DOHH2 (cell line): ENCODE measurements at regions not wholly inside any gene's neighbourhood (a gene's known extent, or its start where the extent isn't known, plus 50 kb on each side); places are given as distances from the start of the nearest gene placed in this dataset.

Source experiments
- EZH2phosphoT487 ChIP-seq: fragments of 200-600 bp; sonication (generic); IDR thresholded peaks from 2 replicates; pipeline ENCODE4 v1.6.1; 2017; ENCODE audit warnings: borderline replicate concordance, mild to moderate bottlenecking, antibody characterized with exemption, low read length, moderate library complexity, mixed read lengths
- TF ChIP-seq, protein P1 (sequence below): fragments of 200-600 bp; sonication (generic); IDR thresholded peaks from one replicate; pipeline ENCODE4 v1.5.1; 2014; ENCODE audit warnings: antibody characterized with exemption, mild to moderate bottlenecking, low read depth, low read length; ENCODE audit not compliant: poor library complexity, severe bottlenecking

DNA sequence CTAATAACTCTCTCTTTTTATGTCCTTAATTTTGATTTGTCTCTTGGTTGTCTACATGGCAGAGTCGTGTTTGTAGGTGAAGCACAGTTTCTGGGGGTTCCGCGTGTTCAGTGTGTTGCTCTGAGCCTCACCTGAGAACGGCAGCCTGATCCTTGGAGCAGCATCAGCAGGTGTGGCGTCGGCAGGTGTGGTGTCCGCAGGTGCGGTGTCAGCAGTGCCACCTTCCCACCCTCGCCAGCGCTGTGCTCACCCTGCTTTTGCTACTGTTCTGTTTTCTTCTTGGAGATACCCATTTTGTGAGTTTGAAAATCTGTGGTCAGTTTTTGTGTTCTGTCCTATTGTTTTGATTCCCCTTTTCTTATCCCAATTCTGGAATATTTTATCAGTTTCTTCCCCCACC lies 406.6 kb downstream of the GLRX3 start:
- no peak for TF ChIP-seq EZH2phosphoT487
- TF ChIP-seq, protein P1, sequence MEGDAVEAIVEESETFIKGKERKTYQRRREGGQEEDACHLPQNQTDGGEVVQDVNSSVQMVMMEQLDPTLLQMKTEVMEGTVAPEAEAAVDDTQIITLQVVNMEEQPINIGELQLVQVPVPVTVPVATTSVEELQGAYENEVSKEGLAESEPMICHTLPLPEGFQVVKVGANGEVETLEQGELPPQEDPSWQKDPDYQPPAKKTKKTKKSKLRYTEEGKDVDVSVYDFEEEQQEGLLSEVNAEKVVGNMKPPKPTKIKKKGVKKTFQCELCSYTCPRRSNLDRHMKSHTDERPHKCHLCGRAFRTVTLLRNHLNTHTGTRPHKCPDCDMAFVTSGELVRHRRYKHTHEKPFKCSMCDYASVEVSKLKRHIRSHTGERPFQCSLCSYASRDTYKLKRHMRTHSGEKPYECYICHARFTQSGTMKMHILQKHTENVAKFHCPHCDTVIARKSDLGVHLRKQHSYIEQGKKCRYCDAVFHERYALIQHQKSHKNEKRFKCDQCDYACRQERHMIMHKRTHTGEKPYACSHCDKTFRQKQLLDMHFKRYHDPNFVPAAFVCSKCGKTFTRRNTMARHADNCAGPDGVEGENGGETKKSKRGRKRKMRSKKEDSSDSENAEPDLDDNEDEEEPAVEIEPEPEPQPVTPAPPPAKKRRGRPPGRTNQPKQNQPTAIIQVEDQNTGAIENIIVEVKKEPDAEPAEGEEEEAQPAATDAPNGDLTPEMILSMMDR: no peak
